ENCODE measurements at regions not wholly inside any gene's neighbourhood (a gene's known extent, or its start where the extent isn't known, plus 50 kb on each side); places are given as distances from the start of the nearest gene placed in this dataset.

DNA sequence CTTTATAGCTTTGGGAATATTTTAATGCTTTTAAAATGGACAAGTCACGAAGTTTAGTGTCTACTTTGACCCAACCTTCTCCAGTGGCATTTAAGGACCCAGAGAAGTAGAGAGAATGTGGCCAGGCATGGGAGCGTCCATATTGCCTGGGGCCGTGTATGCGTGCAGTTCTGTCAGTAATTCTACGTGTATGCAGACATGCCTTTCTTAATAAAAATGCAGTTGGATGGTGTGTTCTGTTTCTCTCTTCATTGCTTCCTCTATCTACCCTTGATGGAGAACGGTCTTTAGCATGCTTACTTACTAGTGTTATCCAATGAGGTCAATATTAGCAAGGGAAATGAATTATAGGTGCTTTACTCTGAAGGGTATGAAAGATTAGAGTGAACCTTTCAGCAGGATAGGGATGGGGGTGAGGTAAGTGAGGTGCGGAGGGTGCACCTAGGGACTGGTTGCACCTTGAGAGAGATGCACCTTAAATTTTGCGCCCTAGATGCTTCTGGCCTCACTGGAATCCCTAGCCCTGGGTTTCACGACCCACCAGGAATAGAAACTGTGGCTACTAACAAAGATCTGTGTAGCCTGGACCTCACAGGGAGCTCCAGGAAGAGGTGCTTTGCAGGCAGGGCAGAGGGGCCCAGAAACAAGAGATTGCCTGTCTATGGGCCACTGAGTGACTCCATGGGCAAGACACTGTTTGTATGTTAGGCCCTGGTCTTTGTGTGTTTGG, 194.3 kb downstream of the MYCN start:
- Histone ChIP-seq H2AK5ac (ENCODE audit: low read depth, low read length) (no peak overlapping the region), H3K56ac (replicated peaks; ENCODE audit: insufficient read length, low read depth, low read length) (no peak overlapping the region), H3K9ac (replicated peaks in 1 of 4; ENCODE audit: extremely low read depth in 1 of 4, low read depth in 3 of 4, low read length in 3 of 4) (no peak overlapping the region), H2BK12ac (ENCODE audit: low read depth, low read length) (no peak overlapping the region; the same call in 1 of the 2 replicates), H3K14ac (ENCODE audit: insufficient read length) (no peak overlapping the region), H2BK5ac (ENCODE audit: low read depth, low read length) (no peak overlapping the region), H3K23ac (ENCODE audit: insufficient read length) (no peak overlapping the region), H3K9me3 (ENCODE audit: insufficient read depth in 2 of 2, low read depth in 1 of 2, low read length in 1 of 2) (no peaks in the 10 kb centered on the region), H3K27me3 (replicated peaks in 1 of 4; ENCODE audit: control insufficient read depth in 3 of 4, extremely low read depth in 1 of 4, insufficient read depth in 3 of 4, low read length in 3 of 4) (no peaks in the 10 kb centered on the region), H2BK20ac (ENCODE audit: low read length) (no peak overlapping the region), H2BK120ac (replicated peaks; ENCODE audit: low read depth, low read length) (no peak overlapping the region), H4K20me1 (replicated peaks in 1 of 2; ENCODE audit: control insufficient read depth in 1 of 2, insufficient read depth in 2 of 2, low read length in 2 of 2) (no peaks in the 10 kb centered on the region), H3K79me1 (ENCODE audit: low read depth, low read length) (no peaks in the 10 kb centered on the region), H4K5ac (ENCODE audit: insufficient read length, low read depth, low read length) (no peak overlapping the region), H3K79me2 (ENCODE audit: control insufficient read depth in 1 of 2, insufficient read depth in 2 of 2, low read length in 2 of 2) (no peaks in the 10 kb centered on the region), H3K23me2 (ENCODE audit: low read depth, low read length) (peaks cover 2% of the 10 kb centered on the region; the same call in 1 of the 2 replicates), H4K8ac (ENCODE audit: extremely low read depth, insufficient read depth, low read length) (no peak overlapping the region), H4K91ac (replicated peaks; ENCODE audit: insufficient read length, low read length) (no peak overlapping the region), H3K36me3 (ENCODE audit: control insufficient read depth in 2 of 4, insufficient read depth in 4 of 4, low read length in 3 of 4) (no peaks in the 10 kb centered on the region), H3K4ac (replicated peaks; ENCODE audit: insufficient read length, low read depth, low read length) (no peak overlapping the region), H2BK15ac (ENCODE audit: low read length) (no peak overlapping the region), H3K4me2 (ENCODE audit: insufficient read depth in 1 of 2, low read depth in 2 of 2, low read length in 2 of 2) (no peak overlapping the region), H3K27ac (ENCODE audit: low read depth, low read length) (no peak overlapping the region), H2AFZ (ENCODE audit: low read length) (no peak overlapping the region), H3K4me3 (ENCODE audit: extremely low read depth in 1 of 4, insufficient read depth in 2 of 4, low read depth in 3 of 4, low read length in 4 of 4) (no peak overlapping the region), H3K18ac (ENCODE audit: extremely low read depth, low read length) (no peak overlapping the region), H3K4me1 (replicated peaks in 1 of 4; ENCODE audit: control insufficient read depth in 3 of 4, insufficient read depth in 4 of 4, low read length in 3 of 4) (peaks cover 0 to 3% (median 0%) of the 10 kb centered on the region in 4 experiments; a peak in 1 of 7 replicates)
- ChIA-PET POLR2A (ENCODE audit: partially characterized antibody) (no interaction called here), CTCF (ENCODE audit: partially characterized antibody) (interaction anchor here (1.1 to 4.0 kb wide), 3 partner anchors 7 to 195 kb away, joined by 3 to 14 read pairs (median 4); partner anchors contain the start of gene MYCN)
- 88% methylated on average over 9 of the region's 9 CpGs; no CpG with 5 or more reads in 1 of the 2 experiments for WGBS, 2 experiments (ENCODE audit: extremely low coverage in 1 of 2, insufficient coverage in 1 of 2, insufficient read length in 1 of 2, insufficient replicate concordance in 2 of 2, low coverage in 1 of 2, low lambda C conversion rate in 2 of 2, missing lambda C conversion rate in 1 of 2)
- no peak for FAIRE-seq
- peak in 1 of 2 experiments; percentile 17 for DNase-seq (ENCODE audit: low read depth in 1 of 2, low spot score in 2 of 2)
- TF ChIP-seq PHF8 (conservative IDR thresholded peaks at IDR 0.05; ENCODE audit: low read depth, low read length), result no peak
- no peak for TF ChIP-seq BACH1 (IDR thresholded peaks at IDR 0.05; ENCODE audit: low read length)

Measured in H1 (cell line).